Astrocyte (in vitro differentiated cells and primary cell): ENCODE measurements at regions not wholly inside any gene's neighbourhood (a gene's known extent, or its start where the extent isn't known, plus 50 kb on each side); places are given as distances from the start of the nearest gene placed in this dataset.

Experiments
- DNase-seq: peaks from one replicate; pipeline ENCODE4 v3.0.0-alpha.2; 2010; ENCODE audit warnings: low read depth
- FAIRE-seq: peaks from 2 replicates; lab custom pipeline; 2011; peaks lifted over from hg19 to GRCh38; lab: Jason Lieb, UNC
- H2AFZ ChIP-seq: 2 replicates; pipeline ENCODE4 v1.6.0; 2012; ENCODE audit warnings: low read depth, low read length, inconsistent platforms
- H3K27ac ChIP-seq: 2 replicates; pipeline ENCODE4 v1.5.1; 2011; ENCODE audit warnings: low read depth, low read length, inconsistent platforms
- H3K27me3 ChIP-seq: 2 replicates; pipeline ENCODE4 v1.6.0; 2011; ENCODE audit warnings: low read length, inconsistent platforms; ENCODE audit not compliant: insufficient read depth
- H3K36me3 ChIP-seq: 2 replicates; pipeline ENCODE4 v1.5.1; 2011; ENCODE audit warnings: low read length, inconsistent platforms; ENCODE audit not compliant: insufficient read depth
- H3K4me1 ChIP-seq: 2 replicates; pipeline ENCODE4 v1.5.1; 2011; ENCODE audit warnings: low read length, inconsistent platforms; ENCODE audit not compliant: insufficient read depth
- H3K4me2 ChIP-seq: 2 replicates; pipeline ENCODE4 v1.6.0; 2012; ENCODE audit warnings: low read length, inconsistent platforms
- H3K4me3 ChIP-seq: 2 replicates; pipeline ENCODE4 v1.5.1; 2011; ENCODE audit warnings: low read depth, mild to moderate bottlenecking, low read length, inconsistent platforms; ENCODE audit not compliant: insufficient read depth
- H3K79me2 ChIP-seq: 2 replicates; pipeline ENCODE4 v1.6.0; 2012; ENCODE audit warnings: mild to moderate bottlenecking, low read length, inconsistent platforms; ENCODE audit not compliant: insufficient read depth
- H3K9ac ChIP-seq: 2 replicates; pipeline ENCODE4 v1.6.0; 2012; ENCODE audit warnings: mild to moderate bottlenecking, low read length, inconsistent platforms
- H3K9me3 ChIP-seq: 2 replicates; pipeline ENCODE4 v1.5.1; 2012; ENCODE audit warnings: low read depth, mild to moderate bottlenecking, low read length, inconsistent platforms; ENCODE audit not compliant: insufficient read depth
- H4K20me1 ChIP-seq: 2 replicates; pipeline ENCODE4 v1.6.0; 2012; ENCODE audit warnings: low read length, inconsistent platforms; ENCODE audit not compliant: insufficient read depth
- H3K27ac Mint-ChIP-seq: one replicate; pipeline ENCODE4 v1.8.0; 2021; ENCODE audit warnings: mild to moderate bottlenecking, mixed read lengths; ENCODE audit not compliant: unreplicated experiment
- H3K27me3 Mint-ChIP-seq: one replicate; pipeline ENCODE4 v1.8.0; 2021; ENCODE audit warnings: low read depth, mixed read lengths; ENCODE audit not compliant: unreplicated experiment
- H3K36me3 Mint-ChIP-seq: one replicate; pipeline ENCODE4 v1.8.0; 2021; ENCODE audit warnings: low read depth, mixed read lengths; ENCODE audit not compliant: unreplicated experiment
- H3K4me1 Mint-ChIP-seq: one replicate; pipeline ENCODE4 v1.8.0; 2021; ENCODE audit warnings: low read depth, mixed read lengths; ENCODE audit not compliant: unreplicated experiment
- H3K4me3 Mint-ChIP-seq: one replicate; pipeline ENCODE4 v1.8.0; 2021; ENCODE audit warnings: mild to moderate bottlenecking, moderate library complexity, mixed read lengths; ENCODE audit not compliant: unreplicated experiment
- H3K9me3 Mint-ChIP-seq: one replicate; pipeline ENCODE4 v1.8.0; 2021; ENCODE audit warnings: mild to moderate bottlenecking, mixed read lengths; ENCODE audit not compliant: unreplicated experiment
- EZH2 ChIP-seq: IDR thresholded peaks from 2 replicates; pipeline ENCODE4 v1.6.1; 2012; ENCODE audit warnings: mild to moderate bottlenecking, low read length, inconsistent platforms; ENCODE audit not compliant: insufficient read depth
- TF ChIP-seq, protein P1 (sequence below): IDR thresholded peaks from 2 replicates; pipeline ENCODE4 v1.5.1; 2011; ENCODE audit warnings: low read depth, mild to moderate bottlenecking, inconsistent platforms, low read length, moderate library complexity; ENCODE audit not compliant: insufficient read depth

DNA sequence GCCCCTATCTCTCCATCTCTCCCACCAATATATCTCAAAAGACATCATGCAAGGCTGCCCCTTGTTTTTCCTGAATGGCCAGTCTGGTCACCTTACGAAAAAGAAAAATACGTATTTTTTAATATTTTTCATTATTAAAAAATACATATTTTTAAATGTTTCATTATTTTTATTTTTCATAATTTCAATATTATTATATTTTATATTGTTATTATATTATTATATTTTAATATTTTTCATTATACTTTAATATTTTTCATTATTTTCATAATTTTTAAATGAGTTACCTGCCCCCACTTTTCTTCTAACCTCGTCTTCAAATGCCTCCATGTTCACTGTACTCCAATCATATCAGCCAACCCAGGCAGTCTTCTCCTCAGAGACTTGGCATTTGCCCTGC lies 116.0 kb upstream of the ERCC4 start:
- no peaks in the 10 kb centered on the region for H3K27me3 ChIP-seq
- H3K4me3 ChIP-seq, result no peak overlapping the region
- peaks cover 5% of the 10 kb centered on the region for H3K9me3 ChIP-seq
- H3K79me2 ChIP-seq, result no peaks in the 10 kb centered on the region
- Mint-ChIP-seq H3K27me3 (peaks cover 20% of the 10 kb centered on the region), H3K4me1 (peaks cover 3% of the 10 kb centered on the region), H3K4me3 (no peak overlapping the region), H3K36me3 (no peaks in the 10 kb centered on the region), H3K9me3 (no peaks in the 10 kb centered on the region), H3K27ac (no peak overlapping the region)
- no peak for FAIRE-seq
- H3K27ac ChIP-seq, result no peak overlapping the region
- TF ChIP-seq, protein P1, sequence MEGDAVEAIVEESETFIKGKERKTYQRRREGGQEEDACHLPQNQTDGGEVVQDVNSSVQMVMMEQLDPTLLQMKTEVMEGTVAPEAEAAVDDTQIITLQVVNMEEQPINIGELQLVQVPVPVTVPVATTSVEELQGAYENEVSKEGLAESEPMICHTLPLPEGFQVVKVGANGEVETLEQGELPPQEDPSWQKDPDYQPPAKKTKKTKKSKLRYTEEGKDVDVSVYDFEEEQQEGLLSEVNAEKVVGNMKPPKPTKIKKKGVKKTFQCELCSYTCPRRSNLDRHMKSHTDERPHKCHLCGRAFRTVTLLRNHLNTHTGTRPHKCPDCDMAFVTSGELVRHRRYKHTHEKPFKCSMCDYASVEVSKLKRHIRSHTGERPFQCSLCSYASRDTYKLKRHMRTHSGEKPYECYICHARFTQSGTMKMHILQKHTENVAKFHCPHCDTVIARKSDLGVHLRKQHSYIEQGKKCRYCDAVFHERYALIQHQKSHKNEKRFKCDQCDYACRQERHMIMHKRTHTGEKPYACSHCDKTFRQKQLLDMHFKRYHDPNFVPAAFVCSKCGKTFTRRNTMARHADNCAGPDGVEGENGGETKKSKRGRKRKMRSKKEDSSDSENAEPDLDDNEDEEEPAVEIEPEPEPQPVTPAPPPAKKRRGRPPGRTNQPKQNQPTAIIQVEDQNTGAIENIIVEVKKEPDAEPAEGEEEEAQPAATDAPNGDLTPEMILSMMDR, result no peak
- TF ChIP-seq EZH2, result no peak
- no peak for DNase-seq
- H4K20me1 ChIP-seq, result no peaks in the 10 kb centered on the region
- no peaks in the 10 kb centered on the region for H3K4me1 ChIP-seq
- H3K4me2 ChIP-seq, result no peak overlapping the region
- H2AFZ ChIP-seq, result no peak overlapping the region
- H3K9ac ChIP-seq, result no peak overlapping the region
- no peaks in the 10 kb centered on the region for H3K36me3 ChIP-seq

DNA sequence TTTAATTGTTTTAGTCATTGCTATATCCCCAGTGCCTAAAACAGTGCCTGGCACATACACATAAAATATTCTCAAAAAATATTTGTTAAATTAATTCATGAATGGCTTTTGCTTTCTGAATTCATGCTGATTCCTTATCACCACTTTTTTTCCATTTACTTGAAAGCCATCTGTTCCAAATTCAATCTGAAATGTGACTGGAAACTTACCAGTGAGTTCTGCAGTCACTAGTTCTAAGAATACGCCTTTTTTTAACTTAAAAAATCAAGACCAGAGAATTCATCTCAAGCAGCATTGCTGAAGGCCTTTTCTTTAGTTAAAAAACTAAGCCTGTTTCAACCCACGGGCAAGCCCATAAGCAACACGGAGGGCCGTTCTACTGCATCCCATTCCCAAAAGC lies 114.0 kb upstream of the ERCC4 start:
- Histone ChIP-seq H3K9me3 (peaks cover 3% of the 10 kb centered on the region), H3K79me2 (no peaks in the 10 kb centered on the region), H3K4me3 (no peak overlapping the region), H4K20me1 (no peaks in the 10 kb centered on the region), H3K27me3 (no peaks in the 10 kb centered on the region), H3K36me3 (no peaks in the 10 kb centered on the region), H3K27ac (no peak overlapping the region), H3K4me1 (no peaks in the 10 kb centered on the region), H3K4me2 (no peak overlapping the region), H3K9ac (no peak overlapping the region), H2AFZ (no peak overlapping the region)
- no peaks in the 10 kb centered on the region for H3K9me3 Mint-ChIP-seq
- no peak overlapping the region for H3K27ac Mint-ChIP-seq
- DNase-seq, result no peak
- peaks cover 19% of the 10 kb centered on the region for H3K27me3 Mint-ChIP-seq
- H3K4me3 Mint-ChIP-seq, result no peak overlapping the region
- peaks cover 4% of the 10 kb centered on the region for H3K4me1 Mint-ChIP-seq
- no peaks in the 10 kb centered on the region for H3K36me3 Mint-ChIP-seq
- TF ChIP-seq EZH2, result no peak
- TF ChIP-seq, protein P1, result no peak
- FAIRE-seq, result no peak

DNA sequence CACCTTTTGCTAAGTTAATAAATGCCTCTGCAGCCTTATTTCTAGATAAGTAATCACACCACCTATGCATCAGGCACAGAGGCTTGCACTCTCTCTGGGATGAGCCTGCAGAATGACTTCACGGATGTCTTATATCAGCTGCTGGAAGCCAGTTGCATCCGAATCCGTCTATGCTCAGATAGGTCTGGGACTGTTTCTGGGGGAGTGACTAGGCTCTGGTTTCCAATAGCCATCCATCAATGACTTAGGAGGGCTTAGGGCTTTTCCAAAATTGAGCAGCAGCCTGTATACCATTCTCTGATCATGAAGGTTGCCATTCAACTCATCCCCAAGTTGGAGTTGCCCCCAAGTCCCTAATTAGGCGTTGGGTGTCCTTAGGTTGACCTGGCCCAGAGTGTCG lies 113.3 kb upstream of the ERCC4 start:
- no peaks in the 10 kb centered on the region for H3K27me3 ChIP-seq
- H4K20me1 ChIP-seq, result no peaks in the 10 kb centered on the region
- Mint-ChIP-seq H3K27ac (no peak overlapping the region), H3K27me3 (peaks cover 14% of the 10 kb centered on the region), H3K4me3 (no peak overlapping the region), H3K36me3 (no peaks in the 10 kb centered on the region), H3K4me1 (peaks cover 4% of the 10 kb centered on the region), H3K9me3 (no peaks in the 10 kb centered on the region)
- no peak overlapping the region for H3K27ac ChIP-seq
- no peak for FAIRE-seq
- no peak overlapping the region for H3K4me2 ChIP-seq
- no peak for DNase-seq
- no peaks in the 10 kb centered on the region for H3K79me2 ChIP-seq
- H3K4me1 ChIP-seq, result no peaks in the 10 kb centered on the region
- no peak overlapping the region for H3K4me3 ChIP-seq
- no peak overlapping the region for H2AFZ ChIP-seq
- H3K9me3 ChIP-seq, result no peaks in the 10 kb centered on the region
- H3K36me3 ChIP-seq, result no peaks in the 10 kb centered on the region
- no peak overlapping the region for H3K9ac ChIP-seq
- no peak for TF ChIP-seq EZH2
- TF ChIP-seq, protein P1, result no peak
